Endothelial cell of umbilical vein (primary cell): ENCODE measurements at regions not wholly inside any gene's neighbourhood (a gene's known extent, or its start where the extent isn't known, plus 50 kb on each side); places are given as distances from the start of the nearest gene placed in this dataset.

Experiments
- CTCF ChIP-seq, 2 donors: IDR thresholded peaks; 1 replicate in 1 of 2; 2 replicates in 1 of 2; pipeline ENCODE4 v1.5.1; 2011; ENCODE audit warnings: low read length in 2 of 2, mild to moderate bottlenecking in 2 of 2, moderate library complexity in 2 of 2, control low read depth in 1 of 2, inconsistent platforms in 1 of 2, low read depth in 1 of 2; ENCODE audit not compliant: insufficient read depth in 1 of 2; ENCODE audit errors: extremely low read depth in 1 of 2
- EZH2 ChIP-seq: IDR thresholded peaks from 2 replicates; pipeline ENCODE4 v1.6.1; 2012; ENCODE audit warnings: borderline replicate concordance, low read depth, mild to moderate bottlenecking, moderate library complexity, low read length, inconsistent platforms; ENCODE audit not compliant: severe bottlenecking
- FOS ChIP-seq: IDR thresholded peaks from 2 replicates; pipeline ENCODE4 v1.6.1; 2011; ENCODE audit warnings: mild to moderate bottlenecking, low read length, moderate library complexity, borderline replicate concordance; ENCODE audit not compliant: insufficient read depth
- GATA2 ChIP-seq: IDR thresholded peaks from 2 replicates; pipeline ENCODE4 v1.7.0; 2011; ENCODE audit warnings: low read depth, mild to moderate bottlenecking, moderate library complexity, mixed read lengths, low read length; ENCODE audit not compliant: insufficient read length, insufficient read depth
- JUN ChIP-seq: IDR thresholded peaks from 2 replicates; pipeline ENCODE4 v1.6.1; 2011; ENCODE audit warnings: borderline replicate concordance, low read depth; ENCODE audit not compliant: insufficient read length, insufficient read depth
- MAX ChIP-seq: IDR thresholded peaks from 2 replicates; pipeline ENCODE4 v1.6.1; 2011; ENCODE audit not compliant: insufficient read depth, insufficient read length
- POLR2A ChIP-seq: IDR thresholded peaks from 2 replicates; pipeline ENCODE4 v1.6.1; 2012; ENCODE audit warnings: low read depth, mild to moderate bottlenecking, control low read depth, low read length
- POLR2AphosphoS5 ChIP-seq: IDR thresholded peaks from 2 replicates; pipeline ENCODE4 v1.6.1; 2012; ENCODE audit warnings: low read depth, mild to moderate bottlenecking, control low read depth, low read length, moderate library complexity; ENCODE audit not compliant: insufficient read depth

- no peak for TF ChIP-seq POLR2A
- TF ChIP-seq POLR2AphosphoS5: no peak
- TF ChIP-seq JUN: no peak
- no peak for TF ChIP-seq CTCF (IDR thresholded peaks at IDR 0.05; ENCODE audit: extremely low read depth in 1 of 2, insufficient read depth in 1 of 2, low read depth in 1 of 2, low read length in 2 of 2)
- no peak for TF ChIP-seq MAX
- no peak for TF ChIP-seq EZH2
- TF ChIP-seq FOS: no peak
- TF ChIP-seq GATA2: no peak
These were observed 76.8 kb upstream of the SCEL start for GRCh38 chr13:77458736-77459135.
